ENCODE measurements at regions not wholly inside any gene's neighbourhood (a gene's known extent, or its start where the extent isn't known, plus 50 kb on each side); places are given as distances from the start of the nearest gene placed in this dataset.

DNA sequence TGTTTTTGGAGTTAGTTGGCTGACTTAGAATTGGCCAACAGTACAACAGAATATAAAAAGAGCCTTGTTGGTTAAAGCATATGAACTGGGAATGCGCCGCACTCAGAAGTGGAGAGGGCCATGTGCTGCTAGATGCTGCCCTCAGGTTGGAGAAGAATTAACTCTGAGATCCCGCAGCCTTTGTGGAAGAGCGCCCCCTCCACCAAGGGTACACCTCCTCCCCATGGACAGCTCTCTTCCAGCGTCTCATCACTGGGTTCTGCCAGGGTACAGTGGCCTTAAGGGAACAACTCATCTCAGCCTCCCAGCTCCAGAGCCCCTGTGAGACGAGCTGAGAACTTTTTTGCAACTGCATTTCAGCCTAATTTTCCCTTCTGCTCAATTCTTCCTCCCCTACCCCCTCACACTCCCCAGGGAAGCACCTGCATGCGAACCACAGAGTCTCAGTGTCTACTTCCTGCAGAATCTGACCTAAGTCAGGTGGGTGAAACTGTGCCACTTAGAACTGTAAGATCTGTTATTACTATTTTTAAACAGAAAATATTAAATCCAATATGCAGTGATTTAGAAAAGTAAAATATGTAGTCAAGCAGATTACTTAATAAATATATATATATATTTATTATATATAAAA lies 380.6 kb downstream of the RAB28 start:
- Histone ChIP-seq H3K4me3 (no peak overlapping the region), H3K27me3 (ENCODE audit: insufficient read depth in 3 of 3, low read length in 2 of 3) (no peaks in the 10 kb centered on the region), H3K27ac (no peak overlapping the region), H3K4me1 (no peaks in the 10 kb centered on the region), H3K36me3 (ENCODE audit: insufficient read depth in 1 of 2, low read depth in 1 of 2) (no peaks in the 10 kb centered on the region), H3K9me3 (no peaks in the 10 kb centered on the region)
- TF ChIP-seq CTCF (IDR thresholded peaks at IDR 0.05) = no peak
- ATAC-seq (no peak), DNase-seq (no peak)
- WGBS, 3 donors = 76 to 77% (median 76%) methylated on average over 7 of the region's 7 CpGs
- intact Hi-C loops (cut with DNase I) = no loop called here

- H3K27me3 ChIP-seq (ENCODE audit: insufficient read depth in 3 of 3, low read length in 2 of 3) = no peaks in the 10 kb centered on the region
- no peak overlapping the region for H3K27ac ChIP-seq
- WGBS, 3 donors = 68 to 80% (median 78%) methylated on average over 6 of the region's 6 CpGs
- no peak overlapping the region for H3K4me3 ChIP-seq
- DNase-seq (no peak), ATAC-seq (no peak)
- no peak for TF ChIP-seq CTCF (IDR thresholded peaks at IDR 0.05)
- no peaks in the 10 kb centered on the region for H3K4me1 ChIP-seq
- intact Hi-C loops (cut with DNase I) = no loop called here
- no peaks in the 10 kb centered on the region for H3K36me3 ChIP-seq (ENCODE audit: insufficient read depth in 1 of 2, low read depth in 1 of 2)
- H3K9me3 ChIP-seq = no peaks in the 10 kb centered on the region
Observed at GRCh38 chr4:13102092-13102742, 381.9 kb downstream of the RAB28 start.

- ATAC-seq = no peak
- intact Hi-C loops (cut with DNase I) = no loop called here
Observed at GRCh38 chr4:13097971-13098370, 386.2 kb downstream of the RAB28 start.

GRCh38 chr4:13095722-13096121 lies 388.4 kb downstream of the RAB28 start:
- Histone ChIP-seq H3K9me3 (no peaks in the 10 kb centered on the region), H3K36me3 (ENCODE audit: insufficient read depth in 1 of 2, low read depth in 1 of 2) (no peaks in the 10 kb centered on the region), H3K4me3 (no peak overlapping the region), H3K4me1 (no peaks in the 10 kb centered on the region), H3K27me3 (ENCODE audit: insufficient read depth in 3 of 3, low read length in 2 of 3) (no peaks in the 10 kb centered on the region), H3K27ac (no peak overlapping the region)
- 68 to 81% (median 78%) methylated on average over 1 of the region's 1 CpG for WGBS, 3 donors
- DNase-seq (no peak), ATAC-seq (no peak)
- intact Hi-C loops (cut with DNase I) = no loop called here
- TF ChIP-seq CTCF (IDR thresholded peaks at IDR 0.05) = no peak

More at GRCh38 chr4:13097971-13098370, 386.2 kb downstream of the RAB28 start:
- no peak for TF ChIP-seq CTCF (IDR thresholded peaks at IDR 0.05)
- no peaks in the 10 kb centered on the region for H3K36me3 ChIP-seq (ENCODE audit: insufficient read depth in 1 of 2, low read depth in 1 of 2)
- H3K27ac ChIP-seq = no peak overlapping the region
- no peaks in the 10 kb centered on the region for H3K9me3 ChIP-seq
- no peak overlapping the region for H3K4me3 ChIP-seq
- DNase-seq = no peak
- H3K27me3 ChIP-seq (ENCODE audit: insufficient read depth in 3 of 3, low read length in 2 of 3) = no peaks in the 10 kb centered on the region
- H3K4me1 ChIP-seq = no peaks in the 10 kb centered on the region
- 59 to 73% (median 63%) methylated on average over 3 of the region's 3 CpGs for WGBS, 3 donors
